Activated T-helper 17 cell treated with anti-CD3 and anti-CD28 coated beads, Interleukin-2, amount 50 U/mL, for 72 hours (primary cell): ENCODE measurements at regions not wholly inside any gene's neighbourhood (a gene's known extent, or its start where the extent isn't known, plus 50 kb on each side); places are given as distances from the start of the nearest gene placed in this dataset.
"Not testable (repeated sequence)": the region's sequence is repeated elsewhere in the genome, so short reads cannot be mapped to it uniquely, and the experiment has no call there.

Experiments used
- ATAC-seq: fragments of 150-1000 bp; cut with Tn5 transposase; replicated peaks from 2 replicates; pipeline ENCODE4 v1.10.0; 2021; ENCODE audit warnings: mild to moderate bottlenecking, moderate library complexity
- H3K27ac Mint-ChIP-seq: one replicate; pipeline ENCODE4 v1.8.0; 2022; ENCODE audit warnings: mixed read lengths
- H3K27me3 Mint-ChIP-seq: one replicate; pipeline ENCODE4 v1.8.0; 2022; ENCODE audit warnings: mixed read lengths
- H3K36me3 Mint-ChIP-seq: one replicate; pipeline ENCODE4 v1.8.0; 2022; ENCODE audit warnings: low read depth, mild to moderate bottlenecking, mixed read lengths
- H3K4me1 Mint-ChIP-seq: one replicate; pipeline ENCODE4 v1.8.0; 2022; ENCODE audit warnings: mixed read lengths
- H3K4me3 Mint-ChIP-seq: one replicate; pipeline ENCODE4 v1.8.0; 2022; ENCODE audit warnings: mild to moderate bottlenecking, mixed read lengths
- H3K9me3 Mint-ChIP-seq: one replicate; pipeline ENCODE4 v1.8.0; 2022; ENCODE audit warnings: mixed read lengths

GRCh38 chr20:55535366-55535765 lies 470.0 kb downstream of the CBLN4 start:
- no peak overlapping the region for H3K4me3 Mint-ChIP-seq
- H3K27me3 Mint-ChIP-seq, result no peaks in the 10 kb centered on the region
- H3K36me3 Mint-ChIP-seq, result no peaks in the 10 kb centered on the region
- no peaks in the 10 kb centered on the region for H3K4me1 Mint-ChIP-seq
- ATAC-seq, result no peak
- H3K27ac Mint-ChIP-seq, result no peak overlapping the region
- H3K9me3 Mint-ChIP-seq, result peaks cover 9% of the 10 kb centered on the region

- H3K4me3 Mint-ChIP-seq, result no peak overlapping the region
- no peaks in the 10 kb centered on the region for H3K4me1 Mint-ChIP-seq
- no peak for ATAC-seq
- H3K27me3 Mint-ChIP-seq, result no peaks in the 10 kb centered on the region
- no peaks in the 10 kb centered on the region for H3K36me3 Mint-ChIP-seq
- no peak overlapping the region for H3K27ac Mint-ChIP-seq
- H3K9me3 Mint-ChIP-seq, result peaks cover 10% of the 10 kb centered on the region
Observed at GRCh38 chr20:55533632-55534031, 471.7 kb downstream of the CBLN4 start.

GRCh38 chr20:55530763-55531162 lies 474.6 kb downstream of the CBLN4 start:
- Mint-ChIP-seq H3K9me3 (peaks cover 9% of the 10 kb centered on the region), H3K36me3 (no peaks in the 10 kb centered on the region), H3K27ac (no peak overlapping the region), H3K4me1 (no peaks in the 10 kb centered on the region), H3K27me3 (no peaks in the 10 kb centered on the region), H3K4me3 (no peak overlapping the region)
- no peak for ATAC-seq

GRCh38 chr20:55528482-55528881 lies 476.8 kb downstream of the CBLN4 start:
- H3K4me3 Mint-ChIP-seq, result no peak overlapping the region
- no peak for ATAC-seq
- no peaks in the 10 kb centered on the region for H3K4me1 Mint-ChIP-seq
- H3K27me3 Mint-ChIP-seq, result no peaks in the 10 kb centered on the region
- H3K27ac Mint-ChIP-seq, result no peak overlapping the region
- H3K36me3 Mint-ChIP-seq, result no peaks in the 10 kb centered on the region
- H3K9me3 Mint-ChIP-seq, result peaks cover 5% of the 10 kb centered on the region

- H3K9me3 Mint-ChIP-seq, result peaks cover 5% of the 10 kb centered on the region
Observed at GRCh38 chr20:55522296-55522815, 483.0 kb downstream of the CBLN4 start.

GRCh38 chr20:55517584-55517983 lies 487.7 kb downstream of the CBLN4 start:
- not testable (repeated sequence) for H3K27me3 Mint-ChIP-seq, H3K27ac Mint-ChIP-seq, ATAC-seq, H3K36me3 Mint-ChIP-seq, H3K4me3 Mint-ChIP-seq, H3K4me1 Mint-ChIP-seq
- peaks cover 10% of the 10 kb centered on the region for H3K9me3 Mint-ChIP-seq

More at GRCh38 chr20:55522296-55522815, 483.0 kb downstream of the CBLN4 start:
- ATAC-seq, result no peak
- Mint-ChIP-seq H3K27ac (no peak overlapping the region), H3K4me1 (no peaks in the 10 kb centered on the region), H3K27me3 (no peaks in the 10 kb centered on the region), H3K4me3 (no peak overlapping the region), H3K36me3 (no peaks in the 10 kb centered on the region)

GRCh38 chr20:55515832-55516231 lies 489.5 kb downstream of the CBLN4 start:
- Mint-ChIP-seq H3K36me3 (no peaks in the 10 kb centered on the region), H3K27ac (no peak overlapping the region), H3K4me3 (no peak overlapping the region), H3K4me1 (no peaks in the 10 kb centered on the region), H3K9me3 (peaks cover 5% of the 10 kb centered on the region), H3K27me3 (no peaks in the 10 kb centered on the region)
- ATAC-seq, result no peak

- no peaks in the 10 kb centered on the region for H3K27me3 Mint-ChIP-seq
- no peaks in the 10 kb centered on the region for H3K4me1 Mint-ChIP-seq
- H3K36me3 Mint-ChIP-seq, result no peaks in the 10 kb centered on the region
- H3K9me3 Mint-ChIP-seq, result peaks cover 9% of the 10 kb centered on the region
- H3K27ac Mint-ChIP-seq, result no peak overlapping the region
- ATAC-seq, result no peak
- no peak overlapping the region for H3K4me3 Mint-ChIP-seq
Observed at GRCh38 chr20:55514531-55514930, 490.8 kb downstream of the CBLN4 start.

GRCh38 chr20:55513954-55514353 lies 491.4 kb downstream of the CBLN4 start:
- no peak for ATAC-seq
- Mint-ChIP-seq H3K27me3 (no peaks in the 10 kb centered on the region), H3K9me3 (peaks cover 9% of the 10 kb centered on the region)

GRCh38 chr20:55500130-55500529 lies 505.2 kb downstream of the CBLN4 start:
- Mint-ChIP-seq H3K27me3 (no peaks in the 10 kb centered on the region), H3K9me3 (peaks cover 9% of the 10 kb centered on the region), H3K36me3 (no peaks in the 10 kb centered on the region), H3K4me3 (no peak overlapping the region), H3K27ac (no peak overlapping the region), H3K4me1 (no peaks in the 10 kb centered on the region)
- no peak for ATAC-seq

More at GRCh38 chr20:55513954-55514353, 491.4 kb downstream of the CBLN4 start:
- no peaks in the 10 kb centered on the region for H3K4me1 Mint-ChIP-seq
- no peak overlapping the region for H3K4me3 Mint-ChIP-seq
- H3K27ac Mint-ChIP-seq, result no peak overlapping the region
- H3K36me3 Mint-ChIP-seq, result no peaks in the 10 kb centered on the region

GRCh38 chr20:55488593-55488992 lies 516.7 kb downstream of the CBLN4 start:
- Mint-ChIP-seq H3K4me1 (no peaks in the 10 kb centered on the region), H3K4me3 (no peak overlapping the region), H3K36me3 (no peaks in the 10 kb centered on the region), H3K27me3 (no peaks in the 10 kb centered on the region), H3K27ac (no peak overlapping the region), H3K9me3 (peaks cover 10% of the 10 kb centered on the region)
- no peak for ATAC-seq

GRCh38 chr20:55478724-55479450 lies 526.4 kb downstream of the CBLN4 start:
- Mint-ChIP-seq H3K36me3 (no peaks in the 10 kb centered on the region), H3K4me1 (no peaks in the 10 kb centered on the region), H3K27ac (no peak overlapping the region), H3K4me3 (no peak overlapping the region), H3K27me3 (no peaks in the 10 kb centered on the region), H3K9me3 (peaks cover 9% of the 10 kb centered on the region)
- no peak for ATAC-seq

- Mint-ChIP-seq H3K27ac (no peak overlapping the region), H3K4me3 (no peak overlapping the region), H3K36me3 (no peaks in the 10 kb centered on the region), H3K9me3 (peaks cover 18% of the 10 kb centered on the region), H3K27me3 (no peaks in the 10 kb centered on the region), H3K4me1 (no peaks in the 10 kb centered on the region)
- no peak for ATAC-seq
Observed at GRCh38 chr20:55472704-55473103, 532.6 kb downstream of the CBLN4 start.

- ATAC-seq, result no peak
- H3K9me3 Mint-ChIP-seq, result peaks cover 15% of the 10 kb centered on the region
- H3K36me3 Mint-ChIP-seq, result no peaks in the 10 kb centered on the region
- H3K4me3 Mint-ChIP-seq, result no peak overlapping the region
- H3K27ac Mint-ChIP-seq, result no peak overlapping the region
- H3K4me1 Mint-ChIP-seq, result no peaks in the 10 kb centered on the region
- no peaks in the 10 kb centered on the region for H3K27me3 Mint-ChIP-seq
Observed at GRCh38 chr20:55471052-55472006, 534.0 kb downstream of the CBLN4 start.

GRCh38 chr20:55469074-55469473 lies 536.2 kb downstream of the CBLN4 start:
- Mint-ChIP-seq H3K27me3 (no peaks in the 10 kb centered on the region), H3K9me3 (peaks cover 15% of the 10 kb centered on the region), H3K36me3 (no peaks in the 10 kb centered on the region), H3K27ac (no peak overlapping the region), H3K4me3 (no peak overlapping the region), H3K4me1 (no peaks in the 10 kb centered on the region)
- no peak for ATAC-seq
